ENCODE measurements at regions not wholly inside any gene's neighbourhood (a gene's known extent, or its start where the extent isn't known, plus 50 kb on each side); places are given as distances from the start of the nearest gene placed in this dataset.

DNA sequence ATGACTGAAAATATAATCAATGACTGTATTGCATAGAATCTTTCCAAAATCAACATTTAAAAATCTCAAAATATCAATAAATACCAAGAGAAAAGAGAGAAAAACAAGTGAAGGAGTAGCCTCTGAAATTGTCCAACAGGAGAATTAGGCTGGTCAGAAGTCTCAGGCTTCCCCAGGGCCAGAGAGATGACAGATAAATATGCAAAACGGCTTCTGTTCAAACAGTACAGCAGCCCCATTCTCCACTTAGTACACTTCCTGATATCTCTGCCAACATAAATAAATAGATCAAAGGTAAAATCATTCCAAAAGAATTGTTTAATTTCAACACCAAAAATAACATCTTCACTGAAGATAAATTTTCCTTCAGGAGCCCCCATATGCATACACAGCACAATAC lies 204.7 kb upstream of the GABRA2 start:
- no peak for FAIRE-seq
- DNase-seq (ENCODE audit: low spot score) = no peak

DNA sequence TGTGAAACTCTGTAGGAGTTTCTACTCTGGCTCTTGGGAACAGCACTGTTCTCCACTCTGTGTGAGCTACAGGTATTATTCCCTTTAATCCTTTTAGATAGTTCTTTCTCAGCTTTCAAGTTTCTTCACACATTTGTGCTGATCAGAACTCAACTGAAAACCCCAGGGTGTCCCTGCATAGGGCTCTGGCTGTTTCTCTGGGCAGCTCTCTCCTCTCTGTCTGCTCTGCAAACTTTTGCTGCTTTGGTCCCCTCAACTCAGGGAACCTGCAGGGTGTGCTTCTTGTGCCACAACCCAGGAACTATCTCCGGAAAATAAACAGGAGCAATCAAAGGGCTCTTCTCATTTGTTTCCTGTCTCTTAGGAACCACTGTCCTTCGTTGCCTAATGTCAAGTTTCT lies 196.6 kb upstream of the GABRA2 start:
- FAIRE-seq (no peak), DNase-seq (ENCODE audit: low spot score) (no peak)

DNA sequence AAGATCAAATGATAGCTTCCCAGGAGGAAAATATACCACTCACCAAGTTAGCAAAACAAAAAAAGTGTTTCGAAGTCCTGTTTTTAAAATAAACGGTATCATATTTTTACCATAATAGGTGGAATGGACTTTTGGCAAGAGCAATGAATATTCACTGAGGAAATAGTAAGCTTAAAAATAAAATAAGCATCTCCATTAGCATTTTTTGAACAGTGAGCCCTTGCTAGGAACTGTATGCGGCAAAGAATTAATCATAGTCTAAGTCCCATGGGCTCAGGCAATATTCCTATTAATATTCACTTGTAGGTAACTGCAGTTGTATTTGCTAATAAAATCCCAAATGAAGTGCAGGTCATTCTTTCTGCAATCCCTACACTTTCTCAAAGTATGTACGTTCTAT lies 191.7 kb upstream of the GABRA2 start:
- DNase-seq (ENCODE audit: low spot score) = no peak
- no peak for FAIRE-seq

DNA sequence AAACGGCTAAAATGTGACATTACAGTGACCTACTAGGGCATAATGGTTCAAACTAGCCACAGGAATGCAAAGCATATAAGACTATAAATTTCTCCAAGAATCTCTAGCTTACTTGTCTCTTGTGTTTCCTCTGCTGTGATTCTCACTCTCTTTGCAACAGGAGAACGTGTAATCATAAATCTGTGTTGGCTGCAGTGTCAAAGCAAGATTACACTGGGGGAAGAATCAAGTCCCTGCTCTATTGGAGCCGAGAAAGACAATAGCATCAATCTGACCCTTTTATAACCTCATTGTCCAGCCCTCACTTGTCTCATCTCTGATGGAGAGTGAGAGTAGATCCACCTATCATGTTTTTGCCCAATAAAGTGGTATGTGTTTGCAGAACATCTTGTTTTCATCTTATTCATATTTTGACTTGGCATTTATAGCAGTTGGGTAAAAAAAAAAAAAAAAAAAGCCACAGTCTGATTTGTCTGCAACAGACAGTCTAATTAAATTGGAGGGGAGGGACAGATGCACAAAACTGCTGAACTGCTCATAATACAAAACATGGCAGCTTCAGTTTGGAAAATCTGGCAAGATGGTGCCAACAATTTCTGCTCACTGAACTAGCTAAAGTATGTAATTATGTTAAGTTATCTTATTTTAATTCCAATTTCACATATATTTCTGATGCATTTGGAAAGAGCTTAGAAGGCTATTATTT lies 165.0 kb upstream of the GABRA2 start:
- peak; percentile 6 for DNase-seq (ENCODE audit: low spot score)
- FAIRE-seq = no peak

DNA sequence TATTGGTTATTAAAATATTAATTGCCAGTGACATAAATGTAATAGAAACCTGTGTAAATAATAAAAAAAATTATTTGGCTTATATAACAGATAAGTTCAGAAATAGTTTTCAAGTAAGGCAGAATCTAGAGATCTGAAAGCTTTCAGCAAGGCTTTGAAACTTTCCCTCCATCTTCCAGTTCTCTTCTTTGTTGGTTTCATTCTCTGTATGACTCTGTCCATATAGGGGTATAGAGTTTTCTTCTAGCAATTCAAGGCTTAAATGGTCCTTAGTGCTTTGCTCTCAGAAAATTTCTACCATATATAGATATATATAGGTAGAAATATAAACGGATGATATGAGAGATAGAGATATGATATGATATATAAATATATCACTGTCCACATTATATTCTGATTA lies 160.5 kb upstream of the GABRA2 start:
- FAIRE-seq = no peak

DNA sequence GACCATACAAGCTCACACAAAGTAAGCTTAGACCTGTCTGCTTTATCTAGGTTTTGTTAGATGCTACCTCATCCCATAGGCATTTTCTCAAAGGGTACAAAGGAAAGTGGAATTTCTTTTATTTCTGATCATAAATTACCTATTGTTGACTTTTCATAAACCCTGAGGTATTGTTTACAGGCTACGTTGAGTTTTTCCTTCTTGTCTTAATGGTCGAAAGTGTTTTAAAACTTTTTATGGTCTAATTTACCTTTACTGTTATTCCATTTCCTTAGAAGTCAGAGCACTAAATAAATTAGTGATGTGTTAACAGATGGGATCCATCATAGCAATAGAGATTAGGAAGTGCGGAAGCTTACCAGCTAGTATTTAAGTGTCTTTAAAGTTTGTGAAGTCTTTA lies 159.2 kb upstream of the GABRA2 start:
- FAIRE-seq (no peak), DNase-seq (ENCODE audit: low spot score) (no peak)

More for the DNA sequence above, 160.5 kb upstream of the GABRA2 start:
- no peak for DNase-seq (ENCODE audit: low spot score)

DNA sequence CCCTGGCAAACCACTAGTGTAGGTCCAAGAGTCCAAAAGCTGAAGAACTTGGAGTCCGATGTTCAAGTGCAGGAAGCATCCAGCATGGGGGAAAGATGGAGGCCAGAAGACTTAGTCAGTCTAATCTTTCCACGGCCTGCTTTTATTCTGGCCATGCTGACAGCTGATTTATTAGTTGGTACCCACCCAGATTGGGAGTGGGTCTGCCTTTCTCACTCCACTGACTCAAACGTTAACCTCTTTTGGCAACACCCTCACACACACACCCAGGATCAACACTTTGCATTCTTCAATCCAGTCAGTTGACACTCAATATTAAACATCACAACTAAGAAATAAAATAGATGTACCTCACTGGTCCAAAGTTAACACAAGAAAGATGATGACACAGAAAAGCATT lies 134.8 kb upstream of the GABRA2 start:
- FAIRE-seq = peak; percentile 32
- no peak for DNase-seq (ENCODE audit: low spot score)

DNA sequence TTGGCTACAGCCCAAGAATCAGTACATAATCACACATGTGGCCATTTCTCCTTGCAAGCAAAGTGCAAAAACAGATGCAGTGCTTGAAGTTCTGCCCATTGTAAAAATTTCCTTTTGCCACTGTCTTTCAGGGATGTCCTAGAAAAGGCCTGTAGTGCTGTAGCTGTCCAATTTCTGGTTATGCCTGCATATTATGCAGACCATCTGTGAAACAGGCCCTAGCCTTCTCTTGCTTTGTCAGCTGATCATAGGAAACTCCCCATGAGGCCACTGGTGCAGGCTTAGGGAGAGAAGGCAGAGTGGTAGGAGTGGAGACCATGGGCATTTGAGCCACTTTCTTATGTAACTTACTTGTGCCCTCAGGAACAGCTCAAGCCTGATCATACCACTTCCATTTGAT lies 130.4 kb upstream of the GABRA2 start:
- FAIRE-seq = no peak
- no peak for DNase-seq (ENCODE audit: low spot score)

DNA sequence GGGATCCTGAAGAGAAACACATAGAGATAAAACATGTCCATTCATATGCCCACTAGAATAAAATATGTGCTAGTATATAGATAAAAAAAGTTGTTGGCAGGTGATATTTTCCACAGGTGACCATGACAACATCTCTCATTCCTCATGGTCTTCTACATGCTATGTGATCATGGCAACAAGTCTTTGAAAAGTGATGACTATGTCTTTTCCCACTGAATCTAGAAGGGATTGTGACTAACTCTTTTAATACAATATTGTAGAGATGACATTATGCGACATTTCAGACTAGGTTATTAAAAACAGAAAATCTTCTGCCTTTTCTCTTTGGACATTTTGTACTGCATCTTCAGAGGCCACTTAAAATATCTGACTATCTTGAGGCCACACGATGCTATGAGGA lies 126.0 kb upstream of the GABRA2 start:
- DNase-seq (ENCODE audit: low spot score) (no peak), FAIRE-seq (no peak)

DNA sequence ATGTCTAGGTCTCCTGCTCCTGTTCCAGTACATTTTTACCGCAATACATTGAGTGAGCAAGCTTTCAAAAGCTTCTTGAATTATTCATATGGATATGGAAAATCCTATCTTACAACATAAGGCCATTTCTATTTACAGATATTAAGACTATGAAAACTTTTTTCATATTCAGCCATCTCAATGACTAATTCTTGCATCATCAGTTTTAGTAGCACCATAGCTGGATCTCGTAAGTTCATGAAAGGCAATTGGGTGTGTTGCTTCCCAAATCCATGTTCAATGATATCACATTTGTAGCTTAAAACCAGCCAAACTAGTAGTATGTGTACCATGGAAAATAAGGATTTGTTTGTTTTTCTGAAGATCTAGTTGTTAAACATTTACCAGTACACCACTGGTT lies 118.3 kb upstream of the GABRA2 start:
- FAIRE-seq (no peak), DNase-seq (ENCODE audit: low spot score) (no peak)

DNA sequence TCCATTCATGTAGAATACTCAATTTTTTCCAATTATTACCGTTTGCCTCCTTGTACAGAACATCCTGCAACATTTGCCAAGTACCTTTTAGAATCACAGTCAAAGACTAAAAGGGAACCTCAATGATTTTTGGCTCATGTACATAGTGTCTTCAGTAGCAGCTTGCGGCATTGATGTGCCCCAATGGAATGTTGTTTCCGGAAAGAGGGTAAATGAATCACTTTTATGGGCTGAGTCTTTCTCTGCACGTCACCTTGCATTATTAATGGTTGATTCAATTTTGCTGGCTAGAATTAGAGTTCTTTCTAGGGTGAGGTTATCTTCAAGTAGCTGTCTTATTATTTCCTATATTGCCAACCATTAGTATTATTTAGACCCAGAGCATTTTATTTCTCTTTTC lies 116.9 kb upstream of the GABRA2 start:
- FAIRE-seq = peak; percentile 85
- peak; percentile 68 for DNase-seq (ENCODE audit: low spot score)

DNA sequence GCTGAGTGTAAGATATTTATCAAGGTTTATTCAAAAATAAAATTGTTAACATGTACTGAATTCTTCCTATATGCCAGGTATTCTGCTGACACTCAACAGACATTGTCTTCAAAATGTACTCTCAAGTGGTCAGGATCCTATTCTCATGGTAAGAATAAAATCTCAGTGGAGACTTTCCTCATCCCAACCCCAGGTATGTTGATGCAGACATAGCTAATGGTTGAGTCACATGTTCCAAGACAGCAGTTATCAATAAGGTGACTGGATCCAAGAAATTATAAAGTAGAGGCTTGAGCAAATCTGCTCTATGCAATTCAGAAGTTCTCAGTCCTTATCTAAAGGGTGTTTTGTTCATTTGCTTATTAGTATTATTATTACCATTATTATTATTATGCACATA lies 115.2 kb upstream of the GABRA2 start:
- DNase-seq (ENCODE audit: low spot score) = no peak
- FAIRE-seq = no peak

DNA sequence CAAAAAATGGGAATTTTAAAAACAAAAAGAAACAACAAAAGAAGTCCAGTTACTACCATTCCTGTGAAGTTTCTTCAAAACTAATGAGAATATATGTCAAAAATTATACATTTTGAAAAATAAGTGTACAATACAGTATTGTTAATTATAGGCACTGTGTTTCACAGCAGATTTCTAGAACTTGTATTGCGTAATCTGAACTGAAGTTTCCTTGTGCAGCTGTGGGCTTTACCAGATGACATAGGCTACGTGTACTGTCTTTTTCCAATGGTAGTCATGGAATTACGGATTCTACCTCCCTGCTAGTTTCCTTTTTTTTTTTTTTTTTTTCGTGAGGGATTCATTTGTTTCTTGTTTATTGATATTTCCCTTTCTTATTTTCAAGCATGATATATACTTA lies 113.8 kb upstream of the GABRA2 start:
- DNase-seq (ENCODE audit: low spot score) (no peak), FAIRE-seq (no peak)

DNA sequence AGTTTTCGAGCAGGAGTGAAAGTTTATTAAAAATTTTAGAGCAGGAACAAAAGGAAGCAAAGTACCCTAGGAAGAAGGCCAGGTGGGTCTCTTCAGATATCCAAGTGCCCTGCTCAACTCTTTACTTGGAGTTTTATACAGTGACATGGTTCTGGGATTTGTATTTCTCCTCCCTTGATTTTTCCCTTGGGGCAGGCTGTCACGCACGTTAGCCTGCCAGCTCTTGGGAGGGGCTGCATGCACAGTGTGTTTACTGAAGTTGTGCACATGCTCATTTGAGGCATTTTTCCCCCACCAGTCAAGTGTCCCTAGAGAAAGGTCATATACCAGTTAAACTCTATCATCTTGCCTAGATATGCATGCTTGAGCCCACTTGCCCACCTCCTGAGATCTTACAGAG lies 102.5 kb upstream of the GABRA2 start:
- DNase-seq (ENCODE audit: low spot score) (no peak), FAIRE-seq (no peak)

DNA sequence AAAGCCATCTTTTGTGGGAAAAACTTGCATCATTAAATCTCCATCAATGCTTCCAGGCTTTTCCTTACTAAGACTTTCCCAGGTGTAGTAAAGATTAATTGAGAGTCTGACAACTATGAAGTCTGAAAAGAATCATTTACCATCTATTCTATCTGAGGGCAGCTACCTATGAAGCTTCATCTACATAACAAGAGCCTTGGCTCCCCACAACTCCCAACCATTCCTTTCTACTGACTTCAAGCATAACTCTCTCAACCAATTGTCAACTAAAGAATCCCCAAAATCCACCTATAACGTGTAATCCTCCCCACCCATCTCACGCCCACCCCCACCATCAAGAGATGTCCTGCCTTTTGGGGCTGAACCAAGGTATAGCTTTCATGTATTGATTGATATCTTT lies 101.5 kb upstream of the GABRA2 start:
- DNase-seq (ENCODE audit: low spot score) (no peak), FAIRE-seq (no peak)

DNA sequence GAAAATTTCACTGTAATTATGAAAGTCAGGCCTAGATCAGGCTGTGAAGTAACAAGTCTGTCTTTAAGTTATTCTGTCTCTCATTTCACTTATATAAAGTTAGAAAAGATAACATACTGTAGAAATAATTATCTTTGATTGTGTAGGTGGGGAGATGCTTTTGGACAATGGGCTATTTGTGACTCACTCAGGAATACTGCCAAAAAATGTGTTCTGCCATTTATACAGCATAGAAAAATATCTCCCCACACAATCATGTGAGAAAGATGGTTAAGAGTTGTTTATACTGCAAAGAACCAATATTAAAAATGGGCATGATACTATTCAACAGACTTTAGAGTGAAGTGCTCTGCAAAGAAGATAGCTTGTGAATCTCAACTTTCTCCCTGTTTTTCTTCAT lies 95.0 kb upstream of the GABRA2 start:
- no peak for FAIRE-seq
- peak; percentile 31 for DNase-seq (ENCODE audit: low spot score)

DNA sequence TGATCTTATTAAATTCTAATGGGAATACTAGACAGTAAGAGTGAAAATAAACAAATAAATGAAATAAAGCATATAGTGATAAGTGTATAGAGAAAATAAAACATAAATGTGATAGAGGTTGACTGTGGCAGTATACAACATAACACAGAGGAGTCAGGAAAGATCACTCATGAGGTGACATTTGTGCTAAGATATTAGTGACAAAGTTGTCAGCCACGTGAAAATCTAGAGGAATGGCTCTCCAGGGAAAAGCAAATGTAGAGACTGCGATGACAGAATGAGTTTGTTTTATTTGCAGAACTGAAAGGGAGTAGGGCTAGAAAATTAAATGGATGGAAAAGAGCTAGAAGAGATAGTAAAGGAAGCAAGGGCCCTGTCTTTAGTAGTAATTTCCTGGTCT lies 72.8 kb upstream of the GABRA2 start:
- no peak for FAIRE-seq
- DNase-seq (ENCODE audit: low spot score) = no peak

DNA sequence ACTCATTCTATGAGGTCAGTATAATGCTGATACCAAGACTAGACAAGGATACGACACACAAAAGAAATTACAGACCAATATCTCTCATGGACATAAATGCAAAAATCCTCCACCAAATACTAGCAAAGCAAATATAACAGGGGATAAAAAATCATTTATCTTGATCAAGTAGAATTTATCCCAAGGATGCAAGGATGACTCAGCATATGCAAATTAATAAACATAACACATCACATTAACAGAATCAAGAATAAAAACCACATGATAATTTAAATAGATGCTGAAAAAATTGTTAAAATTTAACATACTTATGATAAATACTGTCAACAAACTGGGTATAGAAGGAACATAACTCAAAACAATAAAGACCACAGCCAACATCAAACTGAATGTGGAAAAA lies 69.4 kb upstream of the GABRA2 start:
- FAIRE-seq (no peak), DNase-seq (ENCODE audit: low spot score) (no peak)

DNA sequence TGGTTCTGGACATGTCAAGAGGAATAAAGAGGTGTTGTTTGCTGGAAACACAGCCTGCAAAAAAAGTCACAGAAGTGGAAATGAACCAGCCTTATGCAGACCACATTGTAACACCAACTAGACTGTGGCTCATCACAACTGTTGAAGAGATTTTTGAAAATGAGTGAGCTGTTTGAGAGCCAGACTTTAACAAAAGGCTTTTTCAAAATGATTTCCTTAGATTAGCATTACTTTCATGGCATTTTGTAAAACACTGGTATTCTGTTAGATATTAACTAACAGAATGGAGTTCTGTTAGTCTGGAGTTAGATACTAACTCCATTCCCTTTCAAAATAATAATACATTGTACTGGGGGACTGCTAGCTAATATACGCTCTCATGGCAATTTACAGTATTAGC lies 60.6 kb upstream of the GABRA2 start:
- no peak for FAIRE-seq
- no peak for DNase-seq (ENCODE audit: low spot score)

DNA sequence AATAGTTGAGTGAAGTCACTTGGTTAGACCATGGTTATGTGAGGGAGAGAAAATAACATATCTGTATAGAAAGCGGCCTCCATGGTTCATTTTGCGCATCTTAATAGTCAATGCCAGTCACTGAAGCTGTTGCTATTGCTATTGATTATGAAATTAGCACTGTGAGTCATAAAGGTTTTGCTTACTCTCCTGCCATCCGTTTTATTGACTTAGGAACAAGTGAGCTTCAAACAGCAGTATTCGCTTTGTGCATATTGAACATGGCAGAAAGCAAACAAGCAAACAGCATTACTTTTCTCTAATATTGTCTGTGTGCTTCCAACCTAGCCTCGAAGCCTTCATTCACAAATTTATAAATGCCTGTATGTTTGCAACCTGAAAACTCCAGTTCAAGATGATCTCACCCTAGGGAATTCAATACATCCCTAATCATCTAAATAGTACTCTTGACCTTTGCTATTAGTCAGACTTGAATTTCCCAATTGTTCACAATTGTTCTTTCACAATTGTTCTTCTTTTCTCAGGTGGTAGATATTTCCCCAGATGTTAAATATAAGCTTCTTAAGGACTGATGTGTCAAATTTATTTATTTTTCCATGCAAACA lies 55.9 kb upstream of the GABRA2 start:
- DNase-seq (ENCODE audit: low spot score) (peak; percentile 13), FAIRE-seq (no peak)

DNA sequence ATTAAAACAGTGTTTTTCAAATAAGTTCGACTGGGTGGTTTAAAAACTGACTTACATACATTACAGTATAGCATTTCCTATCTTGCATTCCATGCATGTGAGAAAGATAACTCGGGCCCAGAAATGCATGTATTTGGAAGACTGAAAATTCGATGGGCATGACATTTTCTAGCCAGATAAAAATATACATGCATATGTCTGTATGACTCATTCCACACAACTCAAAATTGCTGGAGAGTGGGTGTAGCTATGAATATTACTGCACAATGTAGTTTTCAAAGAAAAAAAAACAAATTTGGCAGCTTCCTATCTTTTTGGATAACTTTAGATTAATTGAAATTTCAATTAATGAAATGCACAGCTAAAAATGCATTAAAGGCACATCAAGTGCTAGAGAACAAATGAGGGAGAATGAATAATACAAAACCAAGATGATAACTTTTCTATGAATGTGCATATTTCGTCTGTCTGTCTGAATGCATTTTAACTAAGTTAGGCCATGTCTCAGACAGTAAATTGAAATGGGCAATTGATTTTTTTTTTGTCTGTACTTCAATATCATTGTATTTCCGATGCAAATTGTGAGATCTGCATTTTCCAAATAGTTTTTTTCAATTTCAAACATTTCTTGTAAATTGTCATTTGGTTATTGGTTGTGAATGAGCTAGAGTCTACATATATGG lies 54.5 kb upstream of the GABRA2 start:
- FAIRE-seq = no peak

DNA sequence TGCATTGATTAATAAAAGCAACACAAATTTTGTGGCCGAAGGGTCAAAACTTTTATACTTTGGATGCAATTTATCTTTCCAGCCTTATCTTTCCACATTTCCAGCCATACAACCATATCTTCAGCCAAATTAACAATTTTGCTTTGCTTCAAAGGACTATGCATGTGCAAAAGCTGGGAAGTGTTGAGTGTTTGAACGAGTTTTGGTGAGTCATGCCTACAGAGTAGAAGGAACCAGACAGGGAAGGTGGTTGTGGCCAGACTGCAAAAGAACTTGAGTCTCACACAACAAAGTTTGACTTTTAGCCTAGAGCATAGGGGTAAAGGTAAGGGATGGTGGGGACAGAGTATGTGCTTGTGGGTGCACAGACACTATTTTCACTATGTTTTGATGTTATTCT lies 53.0 kb upstream of the GABRA2 start:
- DNase-seq (ENCODE audit: low spot score) = peak; percentile 45
- peak; percentile 35 for FAIRE-seq

More for the DNA sequence above, 54.5 kb upstream of the GABRA2 start:
- no peak for DNase-seq (ENCODE audit: low spot score)

All from urothelium cell line (cell line).